SK-N-SH (cell line): ENCODE measurements at regions not wholly inside any gene's neighbourhood (a gene's known extent, or its start where the extent isn't known, plus 50 kb on each side); places are given as distances from the start of the nearest gene placed in this dataset.
A peak's percentile ranks its signal among the peaks of the same experiment; 100 is the strongest.

Experiments
- CTCF ChIA-PET: fragments of 300-600, 350-600 bp; formaldehyde crosslinking; extraction: SDS; loops from one replicate; lab custom pipeline; 2021; lab: Yijun Ruan, JAX
- POLR2A ChIA-PET: fragments of 350-600 bp; sonication (Branson Sonifier 250); formaldehyde crosslinking; extraction: SDS; loops from one replicate; lab custom pipeline; 2020; ENCODE audit warnings: antibody characterized with exemption, inconsistent platforms; lab: Yijun Ruan, JAX
- DNase-seq: peaks from one replicate; pipeline ENCODE4 v3.0.0; 2012
- H2AFZ ChIP-seq: fragments of 200-600 bp; sonication (generic); 2 replicates; pipeline ENCODE4 v1.8.1; 2016; ENCODE audit warnings: antibody characterized with exemption, mild to moderate bottlenecking, low read depth
- H3F3A ChIP-seq: fragments of 200-600 bp; sonication (generic); replicated peaks from 2 replicates; pipeline ENCODE3; 2016; ENCODE audit warnings: antibody characterized with exemption, mild to moderate bottlenecking; ENCODE audit not compliant: insufficient read depth
- H3K27ac ChIP-seq, 2 experiments: fragments of 200-500 bp in 1 of 2; fragments of 200-600 bp in 1 of 2; sonication (Bioruptor generic) in 1 of 2; sonication (generic), shearing (Covaris generic) in 1 of 2; 2 replicates each; pipeline versions ENCODE4 v1.5.1 to v1.6.1; 2014 to 2016; ENCODE audit warnings: low read depth in 2 of 2, inconsistent platforms in 1 of 2, low read length in 1 of 2, mild to moderate bottlenecking in 1 of 2, mixed read lengths in 1 of 2
- H3K27me3 ChIP-seq: fragments of 200-600 bp; sonication (generic), shearing (Covaris generic); 2 replicates; pipeline ENCODE4 v1.6.1; 2016; ENCODE audit warnings: mixed run types; ENCODE audit not compliant: insufficient read depth
- H3K36me3 ChIP-seq, 2 experiments: fragments of 200-500 bp in 1 of 2; fragments of 200-600 bp in 1 of 2; sonication (Bioruptor generic) in 1 of 2; sonication (generic) in 1 of 2; replicated peaks in 1 of 2; 2 replicates each; pipeline versions ENCODE3 to v1.5.1; 2014 to 2016; ENCODE audit warnings: low read length in 1 of 2, mild to moderate bottlenecking in 1 of 2; ENCODE audit not compliant: insufficient read depth in 2 of 2, control insufficient read depth in 1 of 2
- H3K4me1 ChIP-seq, 2 experiments: fragments of 200-500 bp in 1 of 2; fragments of 200-600 bp in 1 of 2; sonication (Bioruptor generic) in 1 of 2; sonication (generic), shearing (Covaris generic) in 1 of 2; 2 replicates each; pipeline versions ENCODE4 v1.5.1 to v1.6.1; 2014 to 2016; ENCODE audit warnings: low read depth in 1 of 2, low read length in 1 of 2, mixed run types in 1 of 2; ENCODE audit not compliant: insufficient read depth in 2 of 2, control insufficient read depth in 1 of 2
- H3K4me2 ChIP-seq: fragments of 200-600 bp; sonication (generic), shearing (Covaris generic); 2 replicates; pipeline ENCODE4 v1.6.1; 2017; ENCODE audit warnings: mixed run types
- H3K4me3 ChIP-seq, 2 experiments: fragments of 200-500 bp in 1 of 2; fragments of 200-600 bp in 1 of 2; sonication (Bioruptor generic) in 1 of 2; sonication (generic), shearing (Covaris generic) in 1 of 2; 2 replicates each; pipeline versions ENCODE4 v1.5.1 to v1.8.1; 2014 to 2016; ENCODE audit warnings: low read depth in 2 of 2, inconsistent platforms in 1 of 2, low read length in 1 of 2, mild to moderate bottlenecking in 1 of 2, mixed read lengths in 1 of 2, moderate library complexity in 1 of 2
- H3K79me2 ChIP-seq: fragments of 200-600 bp; sonication (generic); 2 replicates; pipeline ENCODE4 v1.8.1; 2017; ENCODE audit warnings: mild to moderate bottlenecking; ENCODE audit not compliant: insufficient read depth
- H3K9ac ChIP-seq: fragments of 200-600 bp; sonication (generic); 2 replicates; pipeline ENCODE4 v1.6.1; 2017; ENCODE audit warnings: mixed run types
- H3K9me2 ChIP-seq: fragments of 200-600 bp; sonication (generic); 2 replicates; pipeline ENCODE4 v1.6.1; 2017; ENCODE audit warnings: mixed run types
- H3K9me3 ChIP-seq: fragments of 200-600 bp; sonication (generic); 2 replicates; pipeline ENCODE4 v1.6.1; 2017; ENCODE audit warnings: mixed run types, mild to moderate bottlenecking, moderate library complexity
- H4K20me1 ChIP-seq: fragments of 200-600 bp; sonication (generic); 2 replicates; pipeline ENCODE4 v1.6.1; 2017; ENCODE audit warnings: mild to moderate bottlenecking, mixed run types; ENCODE audit not compliant: insufficient read depth
- ELF1 ChIP-seq: IDR thresholded peaks from 2 replicates; pipeline ENCODE4 v1.4.0; 2012
- EP300 ChIP-seq, 2 experiments: IDR thresholded peaks; 2 replicates each; pipeline versions ENCODE4 v1.4.0 to v1.6.1; 2012; ENCODE audit warnings: borderline replicate concordance in 1 of 2, low read depth in 1 of 2, low read length in 1 of 2
- FOSL2 ChIP-seq: IDR thresholded peaks from 2 replicates; pipeline ENCODE4 v1.4.0; 2012; ENCODE audit warnings: low read depth, mild to moderate bottlenecking, moderate library complexity, borderline replicate concordance
- FOXJ3 ChIP-seq: sonication (generic); formaldehyde crosslinking; IDR thresholded peaks from 2 replicates; pipeline ENCODE4 v1.5.1; 2020; ENCODE audit warnings: mild to moderate bottlenecking, missing genetic modification reagents
- FOXM1 ChIP-seq: IDR thresholded peaks from 2 replicates; pipeline ENCODE4 v1.4.0; 2012; ENCODE audit warnings: low read depth, mild to moderate bottlenecking
- MXI1 ChIP-seq: IDR thresholded peaks from 2 replicates; pipeline ENCODE4 v1.6.1; 2012; ENCODE audit warnings: mild to moderate bottlenecking, low read depth, low read length, improper control_type of control experiment
- NFIC ChIP-seq: IDR thresholded peaks from 2 replicates; pipeline ENCODE4 v1.4.0; 2012; ENCODE audit warnings: borderline replicate concordance
- POLR2AphosphoS5 ChIP-seq: IDR thresholded peaks from 2 replicates; pipeline ENCODE4 v1.6.1; 2012; ENCODE audit warnings: low read depth, low read length
- RAD21 ChIP-seq: IDR thresholded peaks from 2 replicates; pipeline ENCODE4 v1.6.1; 2012; ENCODE audit warnings: mild to moderate bottlenecking, low read length
- REST ChIP-seq: IDR thresholded peaks from 2 replicates; pipeline ENCODE4 v1.6.1; 2012; ENCODE audit warnings: mild to moderate bottlenecking, low read depth, low read length, moderate library complexity
- SMC3 ChIP-seq: IDR thresholded peaks from 2 replicates; pipeline ENCODE4 v1.6.1; 2012; ENCODE audit warnings: low read depth, low read length, improper control_type of control experiment
- TCF12 ChIP-seq: IDR thresholded peaks from 2 replicates; pipeline ENCODE4 v1.4.0; 2012
- WGBS: methylation state at CpG from one replicate; pipeline ENCODE4 v1.1.6; 2017; ENCODE audit warnings: low lambda C conversion rate; 5-methylcytosine and 5-hydroxymethylcytosine counted together
- TF ChIP-seq, protein P1 (sequence below): fragments of 200-600 bp; sonication (generic); IDR thresholded peaks from 2 replicates; pipeline ENCODE4 v1.6.1; 2017; ENCODE audit warnings: antibody characterized with exemption, mild to moderate bottlenecking, moderate library complexity
- TF ChIP-seq, protein P2 (sequence below): fragments of 150-350 bp; IDR thresholded peaks from 2 replicates; pipeline ENCODE4 v1.6.1; 2017; ENCODE audit warnings: antibody characterized with exemption, low read length, low read depth, borderline replicate concordance
- TF ChIP-seq, protein P3 (sequence below): IDR thresholded peaks from 2 replicates; pipeline ENCODE4 v1.4.0; 2012; ENCODE audit warnings: low read depth, borderline replicate concordance
- TF ChIP-seq, protein P4 (sequence below): IDR thresholded peaks from 2 replicates; pipeline ENCODE4 v1.4.0; 2012; ENCODE audit warnings: low read depth
- TF ChIP-seq, protein P5 (sequence below): IDR thresholded peaks from 2 replicates; pipeline ENCODE4; 2012

GRCh38 chr21:24514081-24514733, 1093.1 kb downstream of the MRPL39 start:
- no peaks in the 10 kb centered on the region for H3K9me3 ChIP-seq
- 15% methylated on average over 6 of the region's 6 CpGs for WGBS
- H3F3A ChIP-seq, result no peaks in the 10 kb centered on the region
- peak; percentile 16 for DNase-seq
- no peak overlapping the region; a peak in 1 of 4 replicates for H3K4me3 ChIP-seq
- peak; percentile 80 for TF ChIP-seq RAD21
- TF ChIP-seq, protein P1, sequence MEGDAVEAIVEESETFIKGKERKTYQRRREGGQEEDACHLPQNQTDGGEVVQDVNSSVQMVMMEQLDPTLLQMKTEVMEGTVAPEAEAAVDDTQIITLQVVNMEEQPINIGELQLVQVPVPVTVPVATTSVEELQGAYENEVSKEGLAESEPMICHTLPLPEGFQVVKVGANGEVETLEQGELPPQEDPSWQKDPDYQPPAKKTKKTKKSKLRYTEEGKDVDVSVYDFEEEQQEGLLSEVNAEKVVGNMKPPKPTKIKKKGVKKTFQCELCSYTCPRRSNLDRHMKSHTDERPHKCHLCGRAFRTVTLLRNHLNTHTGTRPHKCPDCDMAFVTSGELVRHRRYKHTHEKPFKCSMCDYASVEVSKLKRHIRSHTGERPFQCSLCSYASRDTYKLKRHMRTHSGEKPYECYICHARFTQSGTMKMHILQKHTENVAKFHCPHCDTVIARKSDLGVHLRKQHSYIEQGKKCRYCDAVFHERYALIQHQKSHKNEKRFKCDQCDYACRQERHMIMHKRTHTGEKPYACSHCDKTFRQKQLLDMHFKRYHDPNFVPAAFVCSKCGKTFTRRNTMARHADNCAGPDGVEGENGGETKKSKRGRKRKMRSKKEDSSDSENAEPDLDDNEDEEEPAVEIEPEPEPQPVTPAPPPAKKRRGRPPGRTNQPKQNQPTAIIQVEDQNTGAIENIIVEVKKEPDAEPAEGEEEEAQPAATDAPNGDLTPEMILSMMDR, result peak; percentile 85
- peak; percentile 46 for TF ChIP-seq SMC3
- no peak for TF ChIP-seq FOSL2
- no peak for TF ChIP-seq REST
- TF ChIP-seq, all 33 proteins: peak for 3
- no peaks in the 10 kb centered on the region for H3K79me2 ChIP-seq
- ChIA-PET POLR2A (no interaction called here), CTCF (interaction anchor here (0.7 to 1.3 kb wide), 6 partner anchors 11 to 846 kb away, joined by 3 to 4 read pairs (median 3); no protein-coding TSS in a partner anchor)
- no peak overlapping the region for H3K4me2 ChIP-seq
- no peaks in the 10 kb centered on the region for H4K20me1 ChIP-seq
- no peaks in the 10 kb centered on the region for H3K27me3 ChIP-seq
- H3K36me3 ChIP-seq, result no peaks in the 10 kb centered on the region
- no peaks in the 10 kb centered on the region; the same call in 1 of the 2 replicates for H3K9me2 ChIP-seq
- no peak overlapping the region for H3K9ac ChIP-seq
- peak overlapping the region; percentile 40 for H2AFZ ChIP-seq
- no peak overlapping the region for H3K27ac ChIP-seq
- no peaks in the 10 kb centered on the region; a peak in 1 of 4 replicates for H3K4me1 ChIP-seq

GRCh38 chr21:24509131-24509530, 1098.2 kb downstream of the MRPL39 start:
- no peaks in the 10 kb centered on the region for H3F3A ChIP-seq
- H3K27ac ChIP-seq, result no peak overlapping the region
- no peak overlapping the region for H3K4me2 ChIP-seq
- no peak overlapping the region for H3K9ac ChIP-seq
- no peaks in the 10 kb centered on the region; the same call in 1 of the 2 replicates for H3K9me2 ChIP-seq
- no peak overlapping the region; the same call in 1 of the 2 replicates for H2AFZ ChIP-seq
- no peaks in the 10 kb centered on the region for H4K20me1 ChIP-seq
- H3K4me1 ChIP-seq, result no peaks in the 10 kb centered on the region; a peak in 1 of 4 replicates
- ChIA-PET CTCF (no interaction called here), POLR2A (no interaction called here)
- no peaks in the 10 kb centered on the region for H3K9me3 ChIP-seq
- 86% methylated on average over 1 of the region's 1 CpG for WGBS
- H3K79me2 ChIP-seq, result no peaks in the 10 kb centered on the region
- no peak overlapping the region for H3K4me3 ChIP-seq
- DNase-seq, result no peak
- H3K27me3 ChIP-seq, result no peaks in the 10 kb centered on the region
- no peaks in the 10 kb centered on the region for H3K36me3 ChIP-seq
- TF ChIP-seq, protein P2, sequence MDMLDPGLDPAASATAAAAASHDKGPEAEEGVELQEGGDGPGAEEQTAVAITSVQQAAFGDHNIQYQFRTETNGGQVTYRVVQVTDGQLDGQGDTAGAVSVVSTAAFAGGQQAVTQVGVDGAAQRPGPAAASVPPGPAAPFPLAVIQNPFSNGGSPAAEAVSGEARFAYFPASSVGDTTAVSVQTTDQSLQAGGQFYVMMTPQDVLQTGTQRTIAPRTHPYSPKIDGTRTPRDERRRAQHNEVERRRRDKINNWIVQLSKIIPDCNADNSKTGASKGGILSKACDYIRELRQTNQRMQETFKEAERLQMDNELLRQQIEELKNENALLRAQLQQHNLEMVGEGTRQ, result no peak
- TF ChIP-seq ELF1 (no peak), MXI1 (no peak), TCF12 (no peak), POLR2AphosphoS5 (no peak), FOXM1 (no peak), NFIC (no peak), EP300 (IDR thresholded peaks at IDR 0.05; ENCODE audit: borderline replicate concordance in 1 of 2, low read depth in 1 of 2, low read length in 1 of 2) (no peak), FOSL2 (no peak), RAD21 (no peak), FOXJ3 (CRISPR knock-in tag) (no peak)
- TF ChIP-seq, protein P3, sequence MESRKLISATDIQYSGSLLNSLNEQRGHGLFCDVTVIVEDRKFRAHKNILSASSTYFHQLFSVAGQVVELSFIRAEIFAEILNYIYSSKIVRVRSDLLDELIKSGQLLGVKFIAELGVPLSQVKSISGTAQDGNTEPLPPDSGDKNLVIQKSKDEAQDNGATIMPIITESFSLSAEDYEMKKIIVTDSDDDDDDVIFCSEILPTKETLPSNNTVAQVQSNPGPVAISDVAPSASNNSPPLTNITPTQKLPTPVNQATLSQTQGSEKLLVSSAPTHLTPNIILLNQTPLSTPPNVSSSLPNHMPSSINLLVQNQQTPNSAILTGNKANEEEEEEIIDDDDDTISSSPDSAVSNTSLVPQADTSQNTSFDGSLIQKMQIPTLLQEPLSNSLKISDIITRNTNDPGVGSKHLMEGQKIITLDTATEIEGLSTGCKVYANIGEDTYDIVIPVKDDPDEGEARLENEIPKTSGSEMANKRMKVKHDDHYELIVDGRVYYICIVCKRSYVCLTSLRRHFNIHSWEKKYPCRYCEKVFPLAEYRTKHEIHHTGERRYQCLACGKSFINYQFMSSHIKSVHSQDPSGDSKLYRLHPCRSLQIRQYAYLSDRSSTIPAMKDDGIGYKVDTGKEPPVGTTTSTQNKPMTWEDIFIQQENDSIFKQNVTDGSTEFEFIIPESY, result no peak
- TF ChIP-seq, protein P4, sequence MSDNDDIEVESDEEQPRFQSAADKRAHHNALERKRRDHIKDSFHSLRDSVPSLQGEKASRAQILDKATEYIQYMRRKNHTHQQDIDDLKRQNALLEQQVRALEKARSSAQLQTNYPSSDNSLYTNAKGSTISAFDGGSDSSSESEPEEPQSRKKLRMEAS, result no peak
- TF ChIP-seq, protein P5, sequence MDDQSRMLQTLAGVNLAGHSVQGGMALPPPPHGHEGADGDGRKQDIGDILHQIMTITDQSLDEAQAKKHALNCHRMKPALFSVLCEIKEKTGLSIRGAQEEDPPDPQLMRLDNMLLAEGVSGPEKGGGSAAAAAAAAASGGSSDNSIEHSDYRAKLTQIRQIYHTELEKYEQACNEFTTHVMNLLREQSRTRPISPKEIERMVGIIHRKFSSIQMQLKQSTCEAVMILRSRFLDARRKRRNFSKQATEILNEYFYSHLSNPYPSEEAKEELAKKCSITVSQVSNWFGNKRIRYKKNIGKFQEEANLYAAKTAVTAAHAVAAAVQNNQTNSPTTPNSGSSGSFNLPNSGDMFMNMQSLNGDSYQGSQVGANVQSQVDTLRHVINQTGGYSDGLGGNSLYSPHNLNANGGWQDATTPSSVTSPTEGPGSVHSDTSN, result no peak
